ENCODE measurements at regions not wholly inside any gene's neighbourhood (a gene's known extent, or its start where the extent isn't known, plus 50 kb on each side); places are given as distances from the start of the nearest gene placed in this dataset.

- Mint-ChIP-seq H3K27me3 (peaks cover 3 to 23% (median 8%) of the 10 kb centered on the region in 5 donors), H3K4me1 (no peaks in the 10 kb centered on the region), H3K9me3 (no peaks in the 10 kb centered on the region), H3K27ac (no peak overlapping the region), H3K4me3 (no peak overlapping the region), H3K36me3 (no peaks in the 10 kb centered on the region)
- no peak for ATAC-seq
- POLR2A ChIA-PET: no interaction called here
- DNase-seq: no peak
These were observed 132.1 kb downstream of the ADRA2A start for GRCh38 chr10:111208951-111209350.

GRCh38 chr10:111209692-111210091 lies 132.9 kb downstream of the ADRA2A start:
- Mint-ChIP-seq H3K9me3 (peaks cover 0 to 2% (median 0%) of the 10 kb centered on the region in 9 donors), H3K4me3 (no peak overlapping the region), H3K27me3 (peaks cover 1 to 23% (median 8%) of the 10 kb centered on the region in 5 donors), H3K27ac (no peak overlapping the region), H3K4me1 (no peaks in the 10 kb centered on the region), H3K36me3 (no peaks in the 10 kb centered on the region)
- ATAC-seq: no peak
- POLR2A ChIA-PET: no interaction called here
- DNase-seq: no peak

DNA sequence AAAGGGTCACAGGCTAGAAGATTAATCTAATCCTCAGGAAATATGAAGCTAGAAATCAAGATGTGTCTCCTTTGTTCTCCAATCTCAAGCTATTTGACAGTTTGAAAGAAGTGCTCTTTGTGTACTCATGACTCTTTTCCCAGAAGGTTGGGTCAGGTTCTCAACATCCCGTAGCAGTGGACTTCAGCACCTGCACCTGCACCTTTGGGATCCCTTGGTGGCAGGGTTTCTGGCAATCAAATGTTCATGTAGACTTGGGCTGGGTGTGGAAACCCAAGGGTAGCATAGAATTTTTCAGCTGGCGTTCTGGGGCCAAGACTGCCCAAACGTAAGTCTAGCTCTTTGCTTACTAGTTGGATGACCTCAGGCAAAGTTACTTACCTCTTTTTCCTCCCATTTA lies 134.4 kb downstream of the ADRA2A start:
- POLR2A ChIA-PET: interaction anchor here (1.1 kb wide), 1 partner anchor 9 kb away, joined by 4 read pairs; no protein-coding TSS in a partner anchor
- ATAC-seq (no peak), DNase-seq (no peak)
- Mint-ChIP-seq H3K27ac (no peak overlapping the region), H3K36me3 (peaks cover 0 to 4% (median 0%) of the 10 kb centered on the region in 3 donors), H3K4me3 (no peak overlapping the region), H3K9me3 (peaks cover 0 to 4% (median 0%) of the 10 kb centered on the region in 9 donors), H3K27me3 (peaks cover 3 to 18% (median 8%) of the 10 kb centered on the region in 5 donors), H3K4me1 (no peaks in the 10 kb centered on the region)

DNA sequence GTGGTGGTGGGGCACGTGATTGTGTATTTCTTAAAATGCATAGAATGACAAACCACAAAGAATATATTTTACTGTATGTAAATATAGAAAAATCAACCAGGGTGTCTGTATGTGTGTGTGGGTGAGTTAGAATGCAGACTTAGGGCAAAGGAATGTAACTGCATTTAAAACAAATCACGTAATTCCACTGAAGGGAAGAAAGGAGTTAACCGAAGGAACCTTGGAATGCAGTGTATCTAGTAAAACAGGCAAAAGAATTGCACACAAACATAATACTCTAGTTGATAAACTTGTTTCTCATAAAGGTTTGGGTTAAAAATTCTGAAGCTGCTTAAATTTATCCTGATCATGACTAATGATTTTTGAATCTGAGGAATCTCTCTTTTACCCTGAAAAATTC lies 134.9 kb downstream of the ADRA2A start:
- DNase-seq (no peak), ATAC-seq (no peak)
- Mint-ChIP-seq H3K27ac (no peak overlapping the region), H3K9me3 (peaks cover 0 to 4% (median 0%) of the 10 kb centered on the region in 9 donors), H3K4me3 (no peak overlapping the region), H3K36me3 (peaks cover 0 to 4% (median 0%) of the 10 kb centered on the region in 3 donors), H3K4me1 (no peaks in the 10 kb centered on the region), H3K27me3 (peaks cover 3 to 16% (median 8%) of the 10 kb centered on the region in 5 donors)
- POLR2A ChIA-PET: no interaction called here

GRCh38 chr10:111221682-111222480 lies 145.1 kb downstream of the ADRA2A start:
- no peak for DNase-seq
- no peaks in the 10 kb centered on the region for H3K4me1 Mint-ChIP-seq
- H3K9me3 Mint-ChIP-seq: peaks cover 0 to 9% (median 0%) of the 10 kb centered on the region in 9 donors
- peaks cover 0 to 13% (median 0%) of the 10 kb centered on the region in 3 donors for H3K36me3 Mint-ChIP-seq
- POLR2A ChIA-PET: no interaction called here
- H3K4me3 Mint-ChIP-seq: no peak overlapping the region
- no peak for ATAC-seq
- peaks cover 32 to 82% (median 51%) of the 10 kb centered on the region in 5 donors for H3K27me3 Mint-ChIP-seq
- peak overlapping the region in 1 of 10 donors; percentile 36 for H3K27ac Mint-ChIP-seq

DNA sequence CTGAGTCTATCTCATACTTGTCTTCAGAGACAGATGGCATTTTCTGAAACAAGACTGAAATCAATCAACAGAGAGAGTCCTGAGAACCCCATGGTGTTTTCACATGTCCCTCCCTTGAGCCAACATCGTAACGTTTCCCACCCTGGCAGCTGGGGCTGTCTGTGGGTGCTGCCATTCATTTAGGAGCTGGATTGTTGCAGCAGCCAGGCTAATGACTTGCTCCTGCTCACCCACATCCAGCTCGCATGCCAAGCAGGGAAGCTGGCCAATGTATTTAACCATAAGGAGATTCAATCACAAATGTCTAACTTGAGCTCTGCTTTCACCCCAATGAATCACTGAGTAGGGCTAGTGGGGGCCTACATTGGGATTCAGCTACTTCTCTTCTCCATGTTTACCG lies 146.1 kb downstream of the ADRA2A start:
- ATAC-seq (no peak), DNase-seq (no peak)
- no peak overlapping the region for H3K4me3 Mint-ChIP-seq
- POLR2A ChIA-PET: no interaction called here
- H3K9me3 Mint-ChIP-seq: peaks cover 0 to 9% (median 3%) of the 10 kb centered on the region in 9 donors
- no peak overlapping the region for H3K27ac Mint-ChIP-seq
- peaks cover 33 to 88% (median 51%) of the 10 kb centered on the region in 5 donors for H3K27me3 Mint-ChIP-seq
- no peaks in the 10 kb centered on the region for H3K4me1 Mint-ChIP-seq
- peaks cover 0 to 18% (median 0%) of the 10 kb centered on the region in 3 donors for H3K36me3 Mint-ChIP-seq

- Mint-ChIP-seq H3K4me3 (no peak overlapping the region), H3K4me1 (no peaks in the 10 kb centered on the region), H3K27ac (no peak overlapping the region), H3K36me3 (peaks cover 0 to 12% (median 0%) of the 10 kb centered on the region in 3 donors), H3K27me3 (peaks cover 13 to 62% (median 32%) of the 10 kb centered on the region in 5 donors), H3K9me3 (peaks cover 0 to 13% (median 2%) of the 10 kb centered on the region in 9 donors)
- POLR2A ChIA-PET: no interaction called here
- no peak for DNase-seq
- no peak for ATAC-seq
These were observed 154.9 kb downstream of the ADRA2A start for GRCh38 chr10:111231779-111232178.

- H3K9me3 Mint-ChIP-seq: peaks cover 0 to 8% (median 2%) of the 10 kb centered on the region in 9 donors
- peaks cover 0 to 2% (median 0%) of the 10 kb centered on the region in 3 donors for H3K36me3 Mint-ChIP-seq
- H3K27me3 Mint-ChIP-seq: peaks cover 12 to 57% (median 25%) of the 10 kb centered on the region in 5 donors
- DNase-seq: no peak
- POLR2A ChIA-PET: no interaction called here
- H3K4me1 Mint-ChIP-seq: no peaks in the 10 kb centered on the region
- no peak for ATAC-seq
- no peak overlapping the region for H3K27ac Mint-ChIP-seq
- H3K4me3 Mint-ChIP-seq: no peak overlapping the region
These were observed 156.6 kb downstream of the ADRA2A start for GRCh38 chr10:111233439-111233838.

GRCh38 chr10:111234234-111234913 lies 157.5 kb downstream of the ADRA2A start:
- H3K9me3 Mint-ChIP-seq: peaks cover 0 to 1% (median 0%) of the 10 kb centered on the region in 9 donors
- no peak for ATAC-seq
- POLR2A ChIA-PET: no interaction called here
- H3K27ac Mint-ChIP-seq: no peak overlapping the region
- no peaks in the 10 kb centered on the region for H3K36me3 Mint-ChIP-seq
- no peaks in the 10 kb centered on the region for H3K4me1 Mint-ChIP-seq
- no peak for DNase-seq
- H3K27me3 Mint-ChIP-seq: peaks cover 10 to 58% (median 21%) of the 10 kb centered on the region in 5 donors
- H3K4me3 Mint-ChIP-seq: no peak overlapping the region

GRCh38 chr10:111234914-111235302 lies 158.1 kb downstream of the ADRA2A start:
- ATAC-seq: no peak
- H3K4me3 Mint-ChIP-seq: no peak overlapping the region
- peaks cover 10 to 64% (median 23%) of the 10 kb centered on the region in 5 donors for H3K27me3 Mint-ChIP-seq
- no peaks in the 10 kb centered on the region for H3K9me3 Mint-ChIP-seq
- DNase-seq: no peak
- H3K4me1 Mint-ChIP-seq: no peaks in the 10 kb centered on the region
- H3K27ac Mint-ChIP-seq: no peak overlapping the region
- POLR2A ChIA-PET: no interaction called here
- H3K36me3 Mint-ChIP-seq: no peaks in the 10 kb centered on the region

- ATAC-seq (no peak), DNase-seq (no peak)
- peaks cover 0 to 2% (median 0%) of the 10 kb centered on the region in 9 donors for H3K9me3 Mint-ChIP-seq
- no peak overlapping the region for H3K4me3 Mint-ChIP-seq
- POLR2A ChIA-PET: no interaction called here
- H3K27ac Mint-ChIP-seq: no peak overlapping the region
- H3K27me3 Mint-ChIP-seq: peaks cover 7 to 45% (median 16%) of the 10 kb centered on the region in 5 donors
- no peaks in the 10 kb centered on the region for H3K36me3 Mint-ChIP-seq
- no peaks in the 10 kb centered on the region for H3K4me1 Mint-ChIP-seq
These were observed 163.5 kb downstream of the ADRA2A start for GRCh38 chr10:111240348-111240747.

GRCh38 chr10:111243126-111243525 lies 166.3 kb downstream of the ADRA2A start:
- POLR2A ChIA-PET: no interaction called here
- H3K27ac Mint-ChIP-seq: no peak overlapping the region
- H3K4me1 Mint-ChIP-seq: no peaks in the 10 kb centered on the region
- H3K27me3 Mint-ChIP-seq: peaks cover 7 to 59% (median 30%) of the 10 kb centered on the region in 5 donors
- H3K36me3 Mint-ChIP-seq: no peaks in the 10 kb centered on the region
- no peak for ATAC-seq
- peaks cover 0 to 2% (median 0%) of the 10 kb centered on the region in 9 donors for H3K9me3 Mint-ChIP-seq
- DNase-seq: no peak
- H3K4me3 Mint-ChIP-seq: no peak overlapping the region

- Mint-ChIP-seq H3K36me3 (no peaks in the 10 kb centered on the region), H3K4me1 (no peaks in the 10 kb centered on the region), H3K9me3 (peaks cover 0 to 4% (median 0%) of the 10 kb centered on the region in 9 donors), H3K27ac (no peak overlapping the region), H3K27me3 (peaks cover 10 to 68% (median 25%) of the 10 kb centered on the region in 5 donors), H3K4me3 (no peak overlapping the region)
- peak in 1 of 10 donors; percentile 27 for DNase-seq
- POLR2A ChIA-PET: no interaction called here
- no peak for ATAC-seq
These were observed 169.3 kb downstream of the ADRA2A start for GRCh38 chr10:111246136-111246535.

All from naive thymus-derived CD8-positive, alpha-beta T cell (primary cell).